ENCODE measurements at regions not wholly inside any gene's neighbourhood (a gene's known extent, or its start where the extent isn't known, plus 50 kb on each side); places are given as distances from the start of the nearest gene placed in this dataset.
"Not testable (repeated sequence)": the region's sequence is repeated elsewhere in the genome, so short reads cannot be mapped to it uniquely, and the experiment has no call there.

GRCh38 chr2:16057661-16058060, 117.3 kb downstream of the MYCN start:
- no peak for DNase-seq

GRCh38 chr2:16055848-16056580, 115.7 kb downstream of the MYCN start:
- no peak for DNase-seq

GRCh38 chr2:16053437-16054257, 113.3 kb downstream of the MYCN start:
- no peak for DNase-seq

GRCh38 chr2:16052571-16053052, 112.3 kb downstream of the MYCN start:
- DNase-seq = not testable (repeated sequence)

GRCh38 chr2:16051841-16052564, 111.7 kb downstream of the MYCN start:
- DNase-seq = no peak

- no peak for DNase-seq
These were observed 110.6 kb downstream of the MYCN start for GRCh38 chr2:16050908-16051489.

GRCh38 chr2:16050261-16050907, 110.0 kb downstream of the MYCN start:
- DNase-seq = no peak

GRCh38 chr2:16049406-16049805, 109.1 kb downstream of the MYCN start:
- no peak for DNase-seq

GRCh38 chr2:16048466-16048865, 108.1 kb downstream of the MYCN start:
- DNase-seq = no peak

GRCh38 chr2:16047701-16048100, 107.4 kb downstream of the MYCN start:
- DNase-seq = no peak

GRCh38 chr2:16046649-16047048, 106.3 kb downstream of the MYCN start:
- no peak for DNase-seq

- no peak for DNase-seq
These were observed 105.5 kb downstream of the MYCN start for GRCh38 chr2:16045653-16046352.

GRCh38 chr2:16044946-16045456, 104.7 kb downstream of the MYCN start:
- DNase-seq = no peak

- no peak for DNase-seq
These were observed 103.3 kb downstream of the MYCN start for GRCh38 chr2:16043627-16044026.

GRCh38 chr2:16043192-16043591, 102.8 kb downstream of the MYCN start:
- DNase-seq = no peak

- no peak for DNase-seq
These were observed 101.9 kb downstream of the MYCN start for GRCh38 chr2:16042201-16042700.

- no peak for DNase-seq
These were observed 100.1 kb downstream of the MYCN start for GRCh38 chr2:16040271-16041010.

GRCh38 chr2:16039823-16040222, 99.5 kb downstream of the MYCN start:
- no peak for DNase-seq

GRCh38 chr2:16039055-16039454, 98.7 kb downstream of the MYCN start:
- DNase-seq = no peak

GRCh38 chr2:16038621-16039020, 98.3 kb downstream of the MYCN start:
- no peak for DNase-seq

Measured in GOT3 (cell line).